Stomach (tissue), 4 donors: ENCODE measurements at regions not wholly inside any gene's neighbourhood (a gene's known extent, or its start where the extent isn't known, plus 50 kb on each side); places are given as distances from the start of the nearest gene placed in this dataset.

ENCODE experiments used
- POLR2A ChIP-seq, 4 donors: fragments of 450-650 bp; IDR thresholded peaks; one replicate each; pipeline ENCODE4 v1.6.1; 2016; ENCODE audit warnings: antibody characterized with exemption in 4 of 4, control low read depth in 2 of 4, mild to moderate bottlenecking in 1 of 4, moderate library complexity in 1 of 4
- POLR2AphosphoS5 ChIP-seq, 3 donors: sonication (generic); formaldehyde crosslinking; IDR thresholded peaks; one replicate each; pipeline ENCODE4 v1.6.1; 2016; ENCODE audit warnings: antibody characterized with exemption in 3 of 3
- TF ChIP-seq, protein P1 (sequence below), 7 experiments: fragments of 450-650 bp in 4 of 7; fragments of 200-600 bp in 3 of 7; sonication (generic) in 3 of 7; IDR thresholded peaks; one replicate each; pipeline ENCODE4 v1.5.1; 2016 to 2019; ENCODE audit warnings: antibody characterized with exemption in 7 of 7, control low read depth in 2 of 7, mild to moderate bottlenecking in 1 of 7

DNA sequence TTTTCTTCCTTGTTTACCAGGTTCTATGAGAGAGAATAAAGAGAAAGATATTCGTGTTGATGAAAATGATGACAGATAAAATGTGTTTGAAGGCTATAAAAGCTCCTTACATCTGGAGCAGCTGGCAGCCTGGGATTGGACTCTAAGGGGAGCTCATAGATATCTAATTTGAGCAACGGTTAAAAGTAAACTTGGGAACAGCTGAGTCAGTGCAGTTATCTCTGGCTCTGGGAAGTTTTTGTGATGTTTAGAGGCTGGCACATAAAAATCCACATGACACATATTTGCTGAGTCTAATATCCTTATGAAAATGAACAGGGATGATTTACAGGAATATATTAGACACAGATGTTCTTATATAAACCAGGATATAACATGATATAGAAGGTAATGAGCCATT lies 331.8 kb upstream of the TENM3 start:
- no peak for TF ChIP-seq POLR2A (IDR thresholded peaks at IDR 0.05)
- TF ChIP-seq, protein P1, sequence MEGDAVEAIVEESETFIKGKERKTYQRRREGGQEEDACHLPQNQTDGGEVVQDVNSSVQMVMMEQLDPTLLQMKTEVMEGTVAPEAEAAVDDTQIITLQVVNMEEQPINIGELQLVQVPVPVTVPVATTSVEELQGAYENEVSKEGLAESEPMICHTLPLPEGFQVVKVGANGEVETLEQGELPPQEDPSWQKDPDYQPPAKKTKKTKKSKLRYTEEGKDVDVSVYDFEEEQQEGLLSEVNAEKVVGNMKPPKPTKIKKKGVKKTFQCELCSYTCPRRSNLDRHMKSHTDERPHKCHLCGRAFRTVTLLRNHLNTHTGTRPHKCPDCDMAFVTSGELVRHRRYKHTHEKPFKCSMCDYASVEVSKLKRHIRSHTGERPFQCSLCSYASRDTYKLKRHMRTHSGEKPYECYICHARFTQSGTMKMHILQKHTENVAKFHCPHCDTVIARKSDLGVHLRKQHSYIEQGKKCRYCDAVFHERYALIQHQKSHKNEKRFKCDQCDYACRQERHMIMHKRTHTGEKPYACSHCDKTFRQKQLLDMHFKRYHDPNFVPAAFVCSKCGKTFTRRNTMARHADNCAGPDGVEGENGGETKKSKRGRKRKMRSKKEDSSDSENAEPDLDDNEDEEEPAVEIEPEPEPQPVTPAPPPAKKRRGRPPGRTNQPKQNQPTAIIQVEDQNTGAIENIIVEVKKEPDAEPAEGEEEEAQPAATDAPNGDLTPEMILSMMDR (IDR thresholded peaks at IDR 0.05) = no peak
- no peak for TF ChIP-seq POLR2AphosphoS5 (IDR thresholded peaks at IDR 0.05)
